SK-N-SH (cell line): ENCODE measurements at regions not wholly inside any gene's neighbourhood (a gene's known extent, or its start where the extent isn't known, plus 50 kb on each side); places are given as distances from the start of the nearest gene placed in this dataset.

ENCODE experiments used
- CTCF ChIA-PET: fragments of 300-600, 350-600 bp; formaldehyde crosslinking; extraction: SDS; loops from one replicate; lab custom pipeline; 2021; lab: Yijun Ruan, JAX
- POLR2A ChIA-PET: fragments of 350-600 bp; sonication (Branson Sonifier 250); formaldehyde crosslinking; extraction: SDS; loops from one replicate; lab custom pipeline; 2020; ENCODE audit warnings: antibody characterized with exemption, inconsistent platforms; lab: Yijun Ruan, JAX
- DNase-seq: peaks from one replicate; pipeline ENCODE4 v3.0.0; 2012
- H2AFZ ChIP-seq: fragments of 200-600 bp; sonication (generic); 2 replicates; pipeline ENCODE4 v1.8.1; 2016; ENCODE audit warnings: antibody characterized with exemption, mild to moderate bottlenecking, low read depth
- H3F3A ChIP-seq: fragments of 200-600 bp; sonication (generic); replicated peaks from 2 replicates; pipeline ENCODE3; 2016; ENCODE audit warnings: antibody characterized with exemption, mild to moderate bottlenecking; ENCODE audit not compliant: insufficient read depth
- H3K27ac ChIP-seq, 2 experiments: fragments of 200-500 bp in 1 of 2; fragments of 200-600 bp in 1 of 2; sonication (Bioruptor generic) in 1 of 2; sonication (generic), shearing (Covaris generic) in 1 of 2; 2 replicates each; pipeline versions ENCODE4 v1.5.1 to v1.6.1; 2014 to 2016; ENCODE audit warnings: low read depth in 2 of 2, inconsistent platforms in 1 of 2, low read length in 1 of 2, mild to moderate bottlenecking in 1 of 2, mixed read lengths in 1 of 2
- H3K27me3 ChIP-seq: fragments of 200-600 bp; sonication (generic), shearing (Covaris generic); 2 replicates; pipeline ENCODE4 v1.6.1; 2016; ENCODE audit warnings: mixed run types; ENCODE audit not compliant: insufficient read depth
- H3K36me3 ChIP-seq, 2 experiments: fragments of 200-500 bp in 1 of 2; fragments of 200-600 bp in 1 of 2; sonication (Bioruptor generic) in 1 of 2; sonication (generic) in 1 of 2; replicated peaks in 1 of 2; 2 replicates each; pipeline versions ENCODE3 to v1.5.1; 2014 to 2016; ENCODE audit warnings: low read length in 1 of 2, mild to moderate bottlenecking in 1 of 2; ENCODE audit not compliant: insufficient read depth in 2 of 2, control insufficient read depth in 1 of 2
- H3K4me1 ChIP-seq, 2 experiments: fragments of 200-500 bp in 1 of 2; fragments of 200-600 bp in 1 of 2; sonication (Bioruptor generic) in 1 of 2; sonication (generic), shearing (Covaris generic) in 1 of 2; 2 replicates each; pipeline versions ENCODE4 v1.5.1 to v1.6.1; 2014 to 2016; ENCODE audit warnings: low read depth in 1 of 2, low read length in 1 of 2, mixed run types in 1 of 2; ENCODE audit not compliant: insufficient read depth in 2 of 2, control insufficient read depth in 1 of 2
- H3K4me2 ChIP-seq: fragments of 200-600 bp; sonication (generic), shearing (Covaris generic); 2 replicates; pipeline ENCODE4 v1.6.1; 2017; ENCODE audit warnings: mixed run types
- H3K4me3 ChIP-seq, 2 experiments: fragments of 200-500 bp in 1 of 2; fragments of 200-600 bp in 1 of 2; sonication (Bioruptor generic) in 1 of 2; sonication (generic), shearing (Covaris generic) in 1 of 2; 2 replicates each; pipeline versions ENCODE4 v1.5.1 to v1.8.1; 2014 to 2016; ENCODE audit warnings: low read depth in 2 of 2, inconsistent platforms in 1 of 2, low read length in 1 of 2, mild to moderate bottlenecking in 1 of 2, mixed read lengths in 1 of 2, moderate library complexity in 1 of 2
- H3K79me2 ChIP-seq: fragments of 200-600 bp; sonication (generic); 2 replicates; pipeline ENCODE4 v1.8.1; 2017; ENCODE audit warnings: mild to moderate bottlenecking; ENCODE audit not compliant: insufficient read depth
- H3K9ac ChIP-seq: fragments of 200-600 bp; sonication (generic); 2 replicates; pipeline ENCODE4 v1.6.1; 2017; ENCODE audit warnings: mixed run types
- H3K9me2 ChIP-seq: fragments of 200-600 bp; sonication (generic); 2 replicates; pipeline ENCODE4 v1.6.1; 2017; ENCODE audit warnings: mixed run types
- H3K9me3 ChIP-seq: fragments of 200-600 bp; sonication (generic); 2 replicates; pipeline ENCODE4 v1.6.1; 2017; ENCODE audit warnings: mixed run types, mild to moderate bottlenecking, moderate library complexity
- H4K20me1 ChIP-seq: fragments of 200-600 bp; sonication (generic); 2 replicates; pipeline ENCODE4 v1.6.1; 2017; ENCODE audit warnings: mild to moderate bottlenecking, mixed run types; ENCODE audit not compliant: insufficient read depth
- FOSL2 ChIP-seq: IDR thresholded peaks from 2 replicates; pipeline ENCODE4 v1.4.0; 2012; ENCODE audit warnings: low read depth, mild to moderate bottlenecking, moderate library complexity, borderline replicate concordance
- FOXJ3 ChIP-seq: sonication (generic); formaldehyde crosslinking; IDR thresholded peaks from 2 replicates; pipeline ENCODE4 v1.5.1; 2020; ENCODE audit warnings: mild to moderate bottlenecking, missing genetic modification reagents
- NFIC ChIP-seq: IDR thresholded peaks from 2 replicates; pipeline ENCODE4 v1.4.0; 2012; ENCODE audit warnings: borderline replicate concordance
- NRF1 ChIP-seq: IDR thresholded peaks from 2 replicates; pipeline ENCODE4 v1.6.1; 2012; ENCODE audit warnings: low read depth, mild to moderate bottlenecking, low read length
- RAD21 ChIP-seq: IDR thresholded peaks from 2 replicates; pipeline ENCODE4 v1.6.1; 2012; ENCODE audit warnings: mild to moderate bottlenecking, low read length
- RXRA ChIP-seq: IDR thresholded peaks from 2 replicates; pipeline ENCODE4 v1.4.0; 2012; ENCODE audit warnings: low read depth, mild to moderate bottlenecking, borderline replicate concordance
- TAF1 ChIP-seq: IDR thresholded peaks from 2 replicates; pipeline ENCODE4 v1.6.1; 2012; ENCODE audit warnings: low read depth, mild to moderate bottlenecking, low read length, moderate library complexity, borderline replicate concordance
- WGBS: methylation state at CpG from one replicate; pipeline ENCODE4 v1.1.6; 2017; ENCODE audit warnings: low lambda C conversion rate; 5-methylcytosine and 5-hydroxymethylcytosine counted together
- TF ChIP-seq, protein P1 (sequence below): IDR thresholded peaks from 2 replicates; pipeline ENCODE4 v1.4.0; 2012; ENCODE audit warnings: low read depth
- TF ChIP-seq, protein P2 (sequence below): IDR thresholded peaks from 2 replicates; pipeline ENCODE4 v1.4.0; 2012; ENCODE audit warnings: low read depth, borderline replicate concordance
- TF ChIP-seq, protein P3 (sequence below): fragments of 200-600 bp; sonication (generic); IDR thresholded peaks from 2 replicates; pipeline ENCODE4 v1.6.1; 2017; ENCODE audit warnings: antibody characterized with exemption, mild to moderate bottlenecking, moderate library complexity

DNA sequence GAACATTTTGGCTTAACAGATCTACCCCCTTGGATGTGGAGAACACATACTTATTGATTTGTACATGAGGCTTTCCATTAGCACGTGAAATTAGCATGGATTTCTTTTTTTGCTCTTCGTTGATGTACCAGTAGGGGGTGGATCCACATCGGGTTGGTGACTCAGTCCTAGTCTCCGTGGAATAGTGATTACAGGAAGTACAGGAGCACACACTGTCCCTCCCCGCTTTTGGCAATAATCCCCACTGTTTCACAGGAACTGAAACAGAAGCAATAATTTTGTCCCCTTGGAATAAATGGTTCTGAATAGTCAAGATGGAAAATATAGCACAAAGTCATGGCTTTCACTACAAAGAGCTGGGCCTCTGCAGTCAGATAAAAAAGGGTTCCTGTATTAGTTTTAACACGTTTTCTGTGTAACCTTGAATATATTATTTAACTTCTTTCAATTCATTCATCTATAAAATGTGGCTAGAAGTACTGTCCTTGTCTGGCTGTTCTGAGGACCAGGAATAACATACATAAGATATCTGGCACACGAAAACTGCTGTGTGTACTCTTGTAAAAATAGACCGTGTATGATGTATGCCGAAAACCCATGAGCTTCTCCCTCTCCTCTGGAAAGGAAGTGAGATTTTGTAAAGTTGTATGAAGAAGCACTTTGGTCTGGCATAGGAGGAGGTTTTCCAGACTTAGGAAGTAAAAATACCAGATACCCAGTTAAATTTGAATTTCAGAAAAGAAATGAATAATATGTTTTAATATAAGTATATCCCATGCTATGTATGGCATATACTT is 229.2 kb downstream of the GALR1 start:
- Histone ChIP-seq H3K9ac (no peak overlapping the region), H4K20me1 (no peaks in the 10 kb centered on the region), H3K4me2 (no peak overlapping the region), H3K9me3 (no peaks in the 10 kb centered on the region), H3F3A (no peaks in the 10 kb centered on the region), H3K79me2 (no peaks in the 10 kb centered on the region), H3K36me3 (no peaks in the 10 kb centered on the region), H3K9me2 (no peaks in the 10 kb centered on the region), H2AFZ (no peak overlapping the region), H3K4me3 (no peak overlapping the region), H3K27ac (no peak overlapping the region), H3K4me1 (no peaks in the 10 kb centered on the region; a peak in 1 of 4 replicates), H3K27me3 (no peaks in the 10 kb centered on the region)
- ChIA-PET CTCF (no interaction called here), POLR2A (no interaction called here)
- TF ChIP-seq, protein P1, sequence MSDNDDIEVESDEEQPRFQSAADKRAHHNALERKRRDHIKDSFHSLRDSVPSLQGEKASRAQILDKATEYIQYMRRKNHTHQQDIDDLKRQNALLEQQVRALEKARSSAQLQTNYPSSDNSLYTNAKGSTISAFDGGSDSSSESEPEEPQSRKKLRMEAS, result no peak
- TF ChIP-seq, protein P2, sequence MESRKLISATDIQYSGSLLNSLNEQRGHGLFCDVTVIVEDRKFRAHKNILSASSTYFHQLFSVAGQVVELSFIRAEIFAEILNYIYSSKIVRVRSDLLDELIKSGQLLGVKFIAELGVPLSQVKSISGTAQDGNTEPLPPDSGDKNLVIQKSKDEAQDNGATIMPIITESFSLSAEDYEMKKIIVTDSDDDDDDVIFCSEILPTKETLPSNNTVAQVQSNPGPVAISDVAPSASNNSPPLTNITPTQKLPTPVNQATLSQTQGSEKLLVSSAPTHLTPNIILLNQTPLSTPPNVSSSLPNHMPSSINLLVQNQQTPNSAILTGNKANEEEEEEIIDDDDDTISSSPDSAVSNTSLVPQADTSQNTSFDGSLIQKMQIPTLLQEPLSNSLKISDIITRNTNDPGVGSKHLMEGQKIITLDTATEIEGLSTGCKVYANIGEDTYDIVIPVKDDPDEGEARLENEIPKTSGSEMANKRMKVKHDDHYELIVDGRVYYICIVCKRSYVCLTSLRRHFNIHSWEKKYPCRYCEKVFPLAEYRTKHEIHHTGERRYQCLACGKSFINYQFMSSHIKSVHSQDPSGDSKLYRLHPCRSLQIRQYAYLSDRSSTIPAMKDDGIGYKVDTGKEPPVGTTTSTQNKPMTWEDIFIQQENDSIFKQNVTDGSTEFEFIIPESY, result no peak
- TF ChIP-seq, protein P3, sequence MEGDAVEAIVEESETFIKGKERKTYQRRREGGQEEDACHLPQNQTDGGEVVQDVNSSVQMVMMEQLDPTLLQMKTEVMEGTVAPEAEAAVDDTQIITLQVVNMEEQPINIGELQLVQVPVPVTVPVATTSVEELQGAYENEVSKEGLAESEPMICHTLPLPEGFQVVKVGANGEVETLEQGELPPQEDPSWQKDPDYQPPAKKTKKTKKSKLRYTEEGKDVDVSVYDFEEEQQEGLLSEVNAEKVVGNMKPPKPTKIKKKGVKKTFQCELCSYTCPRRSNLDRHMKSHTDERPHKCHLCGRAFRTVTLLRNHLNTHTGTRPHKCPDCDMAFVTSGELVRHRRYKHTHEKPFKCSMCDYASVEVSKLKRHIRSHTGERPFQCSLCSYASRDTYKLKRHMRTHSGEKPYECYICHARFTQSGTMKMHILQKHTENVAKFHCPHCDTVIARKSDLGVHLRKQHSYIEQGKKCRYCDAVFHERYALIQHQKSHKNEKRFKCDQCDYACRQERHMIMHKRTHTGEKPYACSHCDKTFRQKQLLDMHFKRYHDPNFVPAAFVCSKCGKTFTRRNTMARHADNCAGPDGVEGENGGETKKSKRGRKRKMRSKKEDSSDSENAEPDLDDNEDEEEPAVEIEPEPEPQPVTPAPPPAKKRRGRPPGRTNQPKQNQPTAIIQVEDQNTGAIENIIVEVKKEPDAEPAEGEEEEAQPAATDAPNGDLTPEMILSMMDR, result no peak
- TF ChIP-seq NRF1 (no peak), RXRA (no peak), RAD21 (no peak), FOXJ3 (CRISPR knock-in tag) (no peak), NFIC (no peak), FOSL2 (no peak), TAF1 (no peak)
- DNase-seq, result peak; percentile 5
- WGBS, result 13% methylated on average over 9 of the region's 9 CpGs

DNA sequence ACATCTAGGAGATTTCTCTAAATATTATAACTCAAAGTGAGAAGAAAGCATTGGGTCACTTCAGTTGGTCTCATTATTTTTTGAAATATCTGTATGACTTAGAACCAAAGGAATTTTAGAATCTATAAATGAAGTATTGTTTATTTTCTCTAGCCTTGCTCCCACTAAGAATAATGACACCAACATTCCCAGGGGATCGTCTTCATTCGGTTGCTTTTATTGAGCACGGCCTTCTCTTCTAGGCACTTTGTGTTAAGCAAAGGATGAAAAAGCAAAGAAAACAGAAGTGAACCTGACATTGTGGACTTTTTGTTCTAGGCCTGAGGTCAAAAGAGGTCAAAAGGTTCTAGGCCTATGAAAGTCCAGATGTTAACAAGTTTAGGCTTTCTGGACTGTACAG is 231.9 kb downstream of the GALR1 start:
- H3K27ac ChIP-seq, result no peak overlapping the region
- no peaks in the 10 kb centered on the region for H3K36me3 ChIP-seq

More for the DNA sequence above, 231.9 kb downstream of the GALR1 start:
- Histone ChIP-seq H3K9me3 (no peaks in the 10 kb centered on the region), H3K4me1 (no peaks in the 10 kb centered on the region; a peak in 1 of 4 replicates), H3K9ac (no peak overlapping the region), H3K27me3 (no peaks in the 10 kb centered on the region), H3F3A (no peaks in the 10 kb centered on the region), H2AFZ (no peak overlapping the region), H3K9me2 (no peaks in the 10 kb centered on the region), H3K4me2 (no peak overlapping the region), H4K20me1 (no peaks in the 10 kb centered on the region), H3K79me2 (no peaks in the 10 kb centered on the region), H3K4me3 (no peak overlapping the region)
- POLR2A ChIA-PET, result no interaction called here
- WGBS, result 49% methylated on average over 3 of the region's 3 CpGs
- no peak for DNase-seq
- TF ChIP-seq, protein P1, result no peak
- CTCF ChIA-PET, result no interaction called here
